ENCODE measurements at regions not wholly inside any gene's neighbourhood (a gene's known extent, or its start where the extent isn't known, plus 50 kb on each side); places are given as distances from the start of the nearest gene placed in this dataset.
A peak's percentile ranks its signal among the peaks of the same experiment; 100 is the strongest.

DNA sequence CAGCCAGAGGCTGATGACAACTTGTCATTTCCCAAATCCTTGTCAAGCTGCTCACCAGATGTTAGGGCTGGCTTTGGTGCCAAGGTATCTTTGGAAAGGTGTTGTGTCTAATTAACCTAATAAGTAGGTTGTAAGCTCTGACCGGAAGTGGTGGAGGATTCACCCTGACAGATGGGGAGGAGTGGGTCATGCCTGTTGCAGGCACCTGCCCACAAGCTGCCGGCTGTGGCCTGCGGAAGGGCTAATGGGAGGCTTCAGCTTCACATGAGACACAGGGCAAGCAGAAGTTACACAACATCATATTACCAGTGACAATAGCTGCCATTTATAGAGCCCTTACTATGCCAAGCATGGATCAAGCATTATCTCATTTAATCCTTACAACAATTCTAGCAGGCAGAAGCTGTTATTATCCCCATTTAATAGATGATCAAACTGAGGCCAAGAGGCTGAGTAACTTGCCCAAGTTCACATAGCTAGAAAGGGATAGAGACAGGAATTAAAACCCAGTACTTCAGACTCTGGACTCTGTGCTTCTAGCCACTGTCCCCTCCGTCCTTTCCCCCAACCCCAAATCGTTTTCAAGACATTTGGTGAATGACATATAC lies 63.1 kb upstream of the DUSP5 start:
- ChIA-PET POLR2A (ENCODE audit: low non-redundant PET) (no interaction called here), CTCF (interaction anchor here (0.6 kb wide), 1 partner anchor 123 kb away, joined by 5 read pairs; no protein-coding TSS in a partner anchor)
- no peak overlapping the region for H3K27ac ChIP-seq
- TF ChIP-seq, protein P1, sequence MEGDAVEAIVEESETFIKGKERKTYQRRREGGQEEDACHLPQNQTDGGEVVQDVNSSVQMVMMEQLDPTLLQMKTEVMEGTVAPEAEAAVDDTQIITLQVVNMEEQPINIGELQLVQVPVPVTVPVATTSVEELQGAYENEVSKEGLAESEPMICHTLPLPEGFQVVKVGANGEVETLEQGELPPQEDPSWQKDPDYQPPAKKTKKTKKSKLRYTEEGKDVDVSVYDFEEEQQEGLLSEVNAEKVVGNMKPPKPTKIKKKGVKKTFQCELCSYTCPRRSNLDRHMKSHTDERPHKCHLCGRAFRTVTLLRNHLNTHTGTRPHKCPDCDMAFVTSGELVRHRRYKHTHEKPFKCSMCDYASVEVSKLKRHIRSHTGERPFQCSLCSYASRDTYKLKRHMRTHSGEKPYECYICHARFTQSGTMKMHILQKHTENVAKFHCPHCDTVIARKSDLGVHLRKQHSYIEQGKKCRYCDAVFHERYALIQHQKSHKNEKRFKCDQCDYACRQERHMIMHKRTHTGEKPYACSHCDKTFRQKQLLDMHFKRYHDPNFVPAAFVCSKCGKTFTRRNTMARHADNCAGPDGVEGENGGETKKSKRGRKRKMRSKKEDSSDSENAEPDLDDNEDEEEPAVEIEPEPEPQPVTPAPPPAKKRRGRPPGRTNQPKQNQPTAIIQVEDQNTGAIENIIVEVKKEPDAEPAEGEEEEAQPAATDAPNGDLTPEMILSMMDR (conservative IDR thresholded peaks at IDR 0.05; ENCODE audit: low read depth) = no peak
- DNase-seq (ENCODE audit: low spot score) = no peak

DNA sequence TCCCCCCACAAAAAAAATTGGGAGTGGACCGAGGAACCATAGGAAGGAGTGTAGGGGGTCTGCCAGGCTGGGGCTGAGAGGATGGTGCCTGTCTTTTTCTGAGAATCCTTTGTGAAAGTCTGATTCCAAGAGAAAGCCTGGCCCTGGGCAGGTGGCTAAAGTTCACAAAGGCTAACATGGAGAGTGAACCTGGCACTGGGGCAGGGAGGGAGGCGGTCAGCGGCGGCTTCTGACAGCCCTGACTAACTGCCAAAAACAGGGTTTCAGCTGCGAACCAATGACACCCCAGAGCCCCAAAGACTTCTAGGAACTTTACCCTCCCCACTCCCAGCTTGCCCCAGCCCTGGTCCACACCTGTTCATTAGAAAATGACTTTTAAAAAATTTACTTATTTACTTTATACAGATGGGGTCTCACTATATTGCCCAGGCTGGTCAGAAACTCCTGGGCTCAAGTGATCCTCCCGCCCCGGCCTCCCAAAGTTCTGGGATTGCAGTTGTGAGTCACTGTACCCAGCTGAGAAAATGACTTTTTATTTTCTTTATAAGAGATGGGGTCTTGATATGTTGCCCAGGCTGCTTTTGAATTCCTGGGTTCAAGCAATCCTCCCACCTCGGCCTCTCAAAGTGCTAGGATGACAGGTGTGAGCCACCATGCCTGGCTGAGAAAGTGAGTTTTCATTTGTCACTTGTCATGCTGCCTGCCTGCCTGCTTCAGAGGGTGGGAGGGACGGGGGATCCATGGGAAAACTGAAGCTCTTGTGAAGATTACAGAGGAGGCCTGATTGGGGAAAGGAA lies 61.0 kb upstream of the DUSP5 start:
- POLR2A ChIA-PET (ENCODE audit: low non-redundant PET) = no interaction called here
- DNase-seq (ENCODE audit: low spot score) = no peak
- TF ChIP-seq, protein P1 (conservative IDR thresholded peaks at IDR 0.05; ENCODE audit: low read depth) = no peak
- CTCF ChIA-PET = no interaction called here
- no peak overlapping the region for H3K27ac ChIP-seq

DNA sequence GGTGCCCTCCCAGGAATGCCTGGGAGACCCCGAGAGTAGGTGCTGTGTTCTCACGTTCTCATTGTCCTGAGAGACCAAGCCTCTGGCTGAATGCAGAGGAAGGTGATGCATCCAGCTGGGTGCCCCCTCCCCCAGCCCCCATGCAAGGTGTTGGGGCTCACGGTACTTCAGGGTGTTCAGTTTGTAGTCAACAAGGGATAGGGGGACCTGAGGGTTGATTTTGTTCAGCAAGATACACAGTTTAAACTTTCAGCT lies 60.4 kb upstream of the DUSP5 start:
- TF ChIP-seq, protein P1 (conservative IDR thresholded peaks at IDR 0.05; ENCODE audit: low read depth) = no peak
- ChIA-PET CTCF (no interaction called here), POLR2A (ENCODE audit: low non-redundant PET) (no interaction called here)
- H3K27ac ChIP-seq = no peak overlapping the region
- no peak for DNase-seq (ENCODE audit: low spot score)

DNA sequence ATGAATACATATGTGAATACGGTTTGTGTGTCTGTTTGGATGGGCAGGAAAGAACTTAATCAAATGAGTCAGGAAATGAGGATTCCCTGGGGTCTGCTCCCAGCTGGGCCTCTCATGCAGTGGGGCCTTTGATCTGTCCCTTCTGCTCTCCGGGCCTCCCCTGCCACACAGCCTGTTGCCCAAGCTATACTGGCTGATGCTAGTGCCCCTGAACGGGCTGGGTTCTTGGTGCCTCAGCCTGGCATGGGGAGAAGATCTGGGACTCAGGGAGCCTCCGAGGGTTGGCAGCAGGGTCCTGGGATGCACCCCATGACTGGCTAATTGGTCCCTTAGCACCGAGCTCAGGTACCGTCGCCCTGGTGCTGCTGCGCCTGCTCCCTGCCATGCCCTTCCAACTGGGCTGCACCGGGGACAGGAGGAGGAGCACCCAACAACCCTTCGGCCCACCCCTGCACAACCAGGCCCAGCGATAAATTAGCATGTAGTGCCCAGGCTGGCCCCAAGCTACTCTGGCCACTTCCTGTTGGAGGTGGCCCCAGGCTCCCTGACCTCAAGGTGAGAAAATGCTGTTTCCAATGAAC lies 59.9 kb upstream of the DUSP5 start:
- CTCF ChIA-PET = no interaction called here
- POLR2A ChIA-PET (ENCODE audit: low non-redundant PET) = no interaction called here
- H3K27ac ChIP-seq = no peak overlapping the region
- TF ChIP-seq, protein P1 (conservative IDR thresholded peaks at IDR 0.05; ENCODE audit: low read depth) = no peak
- no peak for DNase-seq (ENCODE audit: low spot score)

DNA sequence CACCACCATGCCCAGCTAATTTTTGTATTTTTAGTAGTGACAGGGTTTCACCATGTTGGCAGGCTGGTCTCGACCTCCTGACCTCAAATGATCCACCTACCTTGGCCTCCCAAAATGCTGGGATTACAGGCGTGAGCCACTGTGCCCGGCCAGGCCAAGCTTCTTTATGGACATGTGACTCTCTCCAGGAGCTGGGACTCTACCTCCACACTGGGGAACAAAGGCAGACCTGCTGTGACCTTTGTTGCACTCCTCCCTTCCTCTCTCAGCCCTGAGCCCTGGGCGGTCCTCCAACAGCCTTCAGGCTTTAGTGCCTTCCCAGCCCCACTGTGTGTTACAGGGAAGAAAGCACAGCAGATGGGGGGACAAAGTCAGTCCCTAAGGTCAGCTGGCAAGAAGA lies 55.0 kb upstream of the DUSP5 start:
- TF ChIP-seq, protein P1 (conservative IDR thresholded peaks at IDR 0.05; ENCODE audit: low read depth) = no peak
- ChIA-PET CTCF (interaction anchor here (0.5 kb wide), 1 partner anchor 79 kb away, joined by 3 read pairs; no protein-coding TSS in a partner anchor), POLR2A (ENCODE audit: low non-redundant PET) (no interaction called here)
- DNase-seq (ENCODE audit: low spot score) = no peak
- H3K27ac ChIP-seq = peak overlapping the region; percentile 27; the same call in 1 of the 2 replicates

DNA sequence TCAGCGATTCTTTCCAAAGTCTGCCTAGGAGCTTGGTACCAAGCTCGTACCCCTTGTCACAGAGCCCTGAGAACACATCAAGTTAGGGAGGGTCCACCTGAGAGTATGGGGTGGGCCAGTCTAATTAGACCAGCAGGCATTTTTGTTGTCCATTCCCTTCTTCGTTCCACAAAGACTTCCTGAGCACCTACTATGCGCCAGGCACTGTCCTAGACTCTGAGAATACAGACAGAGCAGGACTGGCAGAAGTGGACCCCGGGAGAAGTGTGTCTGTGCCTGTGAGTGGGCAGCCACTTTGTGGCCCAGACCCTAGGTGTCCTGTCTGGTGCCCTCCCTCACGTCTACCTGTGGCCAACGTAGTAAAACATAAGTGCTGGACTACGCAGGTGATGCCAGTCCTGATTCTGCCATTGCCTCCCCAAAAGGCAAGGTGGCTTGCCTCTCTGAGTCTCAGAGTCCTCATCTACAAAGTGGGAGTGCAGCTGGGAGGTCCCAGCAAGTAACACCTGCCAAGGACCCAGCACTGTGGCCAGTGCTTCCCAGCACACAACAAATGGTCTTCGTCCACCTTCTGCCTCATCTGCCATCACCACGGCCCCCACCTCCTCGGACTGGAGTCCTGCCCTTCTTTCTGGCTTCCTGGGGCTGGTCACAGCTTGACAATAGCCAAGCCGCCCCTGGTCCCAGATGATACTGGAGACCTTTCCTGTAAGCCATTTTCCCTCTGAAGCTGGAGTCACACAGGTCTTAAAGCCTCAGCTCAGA lies 54.3 kb upstream of the DUSP5 start:
- peak overlapping the region; percentile 27 for H3K27ac ChIP-seq
- ChIA-PET POLR2A (ENCODE audit: low non-redundant PET) (no interaction called here), CTCF (interaction anchor here (0.5 kb wide), 1 partner anchor 79 kb away, joined by 3 read pairs; no protein-coding TSS in a partner anchor)
- no peak for DNase-seq (ENCODE audit: low spot score)
- TF ChIP-seq, protein P1 (conservative IDR thresholded peaks at IDR 0.05; ENCODE audit: low read depth) = no peak

Measured in RWPE1 (cell line).